ENCODE measurements at regions not wholly inside any gene's neighbourhood (a gene's known extent, or its start where the extent isn't known, plus 50 kb on each side); places are given as distances from the start of the nearest gene placed in this dataset.

DNA sequence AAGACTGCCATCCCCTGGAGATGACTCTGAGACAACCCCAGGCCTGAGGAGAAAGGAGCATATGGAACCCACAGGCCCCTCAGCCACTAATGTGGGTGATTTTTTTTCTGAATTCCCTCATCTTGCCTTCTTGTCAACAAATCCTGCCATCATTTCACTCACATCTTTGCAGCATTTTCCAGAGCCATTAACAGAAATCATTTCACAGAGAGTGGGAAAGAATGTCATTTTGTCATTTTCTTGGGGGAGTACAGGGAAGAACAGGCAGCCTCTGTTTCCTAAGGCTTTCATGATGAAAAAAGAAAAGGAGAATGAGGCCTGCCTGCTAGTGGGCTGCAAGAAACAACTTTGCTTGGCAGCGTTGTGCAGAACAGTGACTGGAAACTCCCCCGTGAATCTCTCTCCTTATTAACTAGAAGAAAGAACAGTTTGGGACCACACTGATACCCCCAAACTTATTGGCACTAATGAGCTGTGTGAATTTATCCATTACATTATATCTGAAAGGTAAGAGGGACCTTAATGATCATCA lies 1464.6 kb upstream of the CELF4 start:
- no peaks in the 10 kb centered on the region for H3F3A ChIP-seq (ENCODE audit: low read length, unreplicated experiment)
- H3K4me2 ChIP-seq (ENCODE audit: low read length), result no peak overlapping the region
- no peaks in the 10 kb centered on the region for H3K9me2 ChIP-seq (replicated peaks; ENCODE audit: low read length)
- no peaks in the 10 kb centered on the region for H3K27me3 ChIP-seq (ENCODE audit: low read length)
- DNase-seq (no peak), ATAC-seq (no peak)
- CTCF ChIA-PET, result no interaction called here
- H3K79me2 ChIP-seq (ENCODE audit: low read length), result no peaks in the 10 kb centered on the region
- H3K27ac ChIP-seq (ENCODE audit: low read length), result no peak overlapping the region
- H3K9ac ChIP-seq (ENCODE audit: low read length), result no peak overlapping the region
- H3K36me3 ChIP-seq (ENCODE audit: low read depth, low read length), result no peaks in the 10 kb centered on the region
- POLR2A ChIA-PET (ENCODE audit: unreplicated experiment), result no interaction called here
- intact Hi-C loops (cut with micrococcal nuclease), result no loop called here
- no peak for TF ChIP-seq EZH2phosphoT487 (IDR thresholded peaks at IDR 0.05; ENCODE audit: borderline replicate concordance, low read length)
- TF ChIP-seq EZH2 (IDR thresholded peaks at IDR 0.05; ENCODE audit: low read length, unreplicated experiment), result no peak
- TF ChIP-seq, protein P1, sequence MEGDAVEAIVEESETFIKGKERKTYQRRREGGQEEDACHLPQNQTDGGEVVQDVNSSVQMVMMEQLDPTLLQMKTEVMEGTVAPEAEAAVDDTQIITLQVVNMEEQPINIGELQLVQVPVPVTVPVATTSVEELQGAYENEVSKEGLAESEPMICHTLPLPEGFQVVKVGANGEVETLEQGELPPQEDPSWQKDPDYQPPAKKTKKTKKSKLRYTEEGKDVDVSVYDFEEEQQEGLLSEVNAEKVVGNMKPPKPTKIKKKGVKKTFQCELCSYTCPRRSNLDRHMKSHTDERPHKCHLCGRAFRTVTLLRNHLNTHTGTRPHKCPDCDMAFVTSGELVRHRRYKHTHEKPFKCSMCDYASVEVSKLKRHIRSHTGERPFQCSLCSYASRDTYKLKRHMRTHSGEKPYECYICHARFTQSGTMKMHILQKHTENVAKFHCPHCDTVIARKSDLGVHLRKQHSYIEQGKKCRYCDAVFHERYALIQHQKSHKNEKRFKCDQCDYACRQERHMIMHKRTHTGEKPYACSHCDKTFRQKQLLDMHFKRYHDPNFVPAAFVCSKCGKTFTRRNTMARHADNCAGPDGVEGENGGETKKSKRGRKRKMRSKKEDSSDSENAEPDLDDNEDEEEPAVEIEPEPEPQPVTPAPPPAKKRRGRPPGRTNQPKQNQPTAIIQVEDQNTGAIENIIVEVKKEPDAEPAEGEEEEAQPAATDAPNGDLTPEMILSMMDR (conservative IDR thresholded peaks at IDR 0.05; ENCODE audit: low read depth, low read length), result no peak
- no peaks in the 10 kb centered on the region for H3K4me1 ChIP-seq (ENCODE audit: insufficient read depth, low read length)
- no peak overlapping the region for H2AFZ ChIP-seq (ENCODE audit: low read length)
- H4K20me1 ChIP-seq (ENCODE audit: low read length), result no peaks in the 10 kb centered on the region
- no TSS peak for BruUV-seq (replicated peaks)
- no peak overlapping the region for H3K4me3 ChIP-seq (ENCODE audit: low read length)
- no peaks in the 10 kb centered on the region for H3K9me3 ChIP-seq (ENCODE audit: low read length)

DNA sequence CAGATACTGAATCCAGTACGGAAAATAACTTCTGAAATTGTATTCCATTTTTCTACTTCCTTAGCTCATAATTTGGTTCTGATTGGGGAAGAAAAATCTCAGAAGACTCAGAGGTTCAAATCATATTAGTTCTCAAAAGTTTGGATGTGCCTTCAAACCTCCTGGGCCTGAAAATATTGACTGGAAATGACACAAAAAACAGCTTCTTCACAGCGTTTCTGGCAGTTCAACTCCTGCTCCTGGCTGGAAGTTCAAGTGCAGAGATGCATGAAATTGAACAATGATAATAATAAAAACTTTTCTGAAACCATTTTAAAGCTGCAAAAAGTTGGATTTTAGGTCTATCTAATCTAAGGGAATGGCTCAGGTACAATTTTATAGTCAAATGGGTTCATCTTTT lies 1459.9 kb upstream of the CELF4 start:
- TF ChIP-seq EZH2phosphoT487 (IDR thresholded peaks at IDR 0.05; ENCODE audit: borderline replicate concordance, low read length) (no peak), EZH2 (IDR thresholded peaks at IDR 0.05; ENCODE audit: low read length, unreplicated experiment) (no peak)
- TF ChIP-seq, protein P1 (conservative IDR thresholded peaks at IDR 0.05; ENCODE audit: low read depth, low read length), result no peak
- no peaks in the 10 kb centered on the region for H3K27me3 ChIP-seq (ENCODE audit: low read length)
- no peak overlapping the region for H3K9ac ChIP-seq (ENCODE audit: low read length)
- H3K4me3 ChIP-seq (ENCODE audit: low read length), result no peak overlapping the region
- DNase-seq, result no peak
- H2AFZ ChIP-seq (ENCODE audit: low read length), result no peak overlapping the region
- no peak overlapping the region for H3K27ac ChIP-seq (ENCODE audit: low read length)
- H3F3A ChIP-seq (ENCODE audit: low read length, unreplicated experiment), result no peaks in the 10 kb centered on the region
- ATAC-seq, result no peak
- ChIA-PET CTCF (no interaction called here), POLR2A (ENCODE audit: unreplicated experiment) (no interaction called here)
- no peaks in the 10 kb centered on the region for H3K4me1 ChIP-seq (ENCODE audit: insufficient read depth, low read length)
- no peaks in the 10 kb centered on the region for H3K9me3 ChIP-seq (ENCODE audit: low read length)
- no peaks in the 10 kb centered on the region for H3K9me2 ChIP-seq (replicated peaks; ENCODE audit: low read length)
- BruUV-seq (replicated peaks), result no TSS peak
- H3K79me2 ChIP-seq (ENCODE audit: low read length), result no peaks in the 10 kb centered on the region
- H4K20me1 ChIP-seq (ENCODE audit: low read length), result no peaks in the 10 kb centered on the region
- intact Hi-C loops (cut with micrococcal nuclease), result no loop called here
- no peaks in the 10 kb centered on the region for H3K36me3 ChIP-seq (ENCODE audit: low read depth, low read length)
- H3K4me2 ChIP-seq (ENCODE audit: low read length), result no peak overlapping the region

DNA sequence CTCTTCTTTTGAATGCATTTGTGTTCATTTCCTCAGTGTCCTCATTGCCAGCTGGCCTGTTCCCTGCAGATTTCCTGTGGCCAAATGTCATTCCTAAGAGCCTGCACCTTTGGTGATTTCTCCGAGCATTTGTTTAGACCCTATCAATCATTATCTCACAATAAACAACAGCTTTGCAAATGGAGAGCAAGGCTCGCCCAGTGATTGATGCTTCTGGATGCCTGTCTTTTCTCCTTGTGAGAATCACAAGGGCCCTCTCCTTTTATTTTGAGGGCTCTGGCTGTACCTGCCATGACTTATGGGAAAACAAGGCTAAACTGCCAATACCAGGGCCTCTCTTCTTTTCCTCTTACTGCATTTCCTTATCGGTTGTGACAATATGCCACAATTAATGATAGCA lies 1454.4 kb upstream of the CELF4 start:
- no peaks in the 10 kb centered on the region for H4K20me1 ChIP-seq (ENCODE audit: low read length)
- no peak overlapping the region for H3K27ac ChIP-seq (ENCODE audit: low read length)
- DNase-seq (no peak), ATAC-seq (no peak)
- ChIA-PET POLR2A (ENCODE audit: unreplicated experiment) (no interaction called here), CTCF (no interaction called here)
- H3K79me2 ChIP-seq (ENCODE audit: low read length), result no peaks in the 10 kb centered on the region
- no peaks in the 10 kb centered on the region for H3K27me3 ChIP-seq (ENCODE audit: low read length)
- H3K9me3 ChIP-seq (ENCODE audit: low read length), result no peaks in the 10 kb centered on the region
- H3K36me3 ChIP-seq (ENCODE audit: low read depth, low read length), result no peaks in the 10 kb centered on the region
- intact Hi-C loops (cut with micrococcal nuclease), result no loop called here
- H3K4me2 ChIP-seq (ENCODE audit: low read length), result no peak overlapping the region
- no peak overlapping the region for H3K9ac ChIP-seq (ENCODE audit: low read length)
- no peaks in the 10 kb centered on the region for H3F3A ChIP-seq (ENCODE audit: low read length, unreplicated experiment)
- no peaks in the 10 kb centered on the region for H3K9me2 ChIP-seq (replicated peaks; ENCODE audit: low read length)
- no peak overlapping the region for H3K4me3 ChIP-seq (ENCODE audit: low read length)
- H2AFZ ChIP-seq (ENCODE audit: low read length), result no peak overlapping the region
- TF ChIP-seq EZH2 (IDR thresholded peaks at IDR 0.05; ENCODE audit: low read length, unreplicated experiment), result no peak
- TF ChIP-seq, protein P1 (conservative IDR thresholded peaks at IDR 0.05; ENCODE audit: low read depth, low read length), result no peak
- no peak for TF ChIP-seq EZH2phosphoT487 (IDR thresholded peaks at IDR 0.05; ENCODE audit: borderline replicate concordance, low read length)
- no peaks in the 10 kb centered on the region for H3K4me1 ChIP-seq (ENCODE audit: insufficient read depth, low read length)
- no TSS peak for BruUV-seq (replicated peaks)
